OCI-LY7 (cell line): ENCODE measurements at regions not wholly inside any gene's neighbourhood (a gene's known extent, or its start where the extent isn't known, plus 50 kb on each side); places are given as distances from the start of the nearest gene placed in this dataset.

Experiments
- BruUV-seq: library from RNA; stranded (reverse); fragments of 400-500 nt; replicated peaks from 2 replicates; lab custom pipeline; 2021; lab: Mats Ljungman, UMichigan
- CTCF ChIA-PET: fragments of 300-600 bp; sonication (Branson Sonifier 250); formaldehyde crosslinking; loops from one replicate; lab custom pipeline; 2022; ENCODE audit warnings: antibody characterized with exemption; ENCODE audit not compliant: unreplicated experiment; lab: Charles Lee
- POLR2A ChIA-PET: fragments of 300-600 bp; sonication (Branson Sonifier 250); formaldehyde crosslinking; loops from one replicate; lab custom pipeline; 2022; ENCODE audit warnings: antibody characterized with exemption; lab: Charles Lee
- DNase-seq: peaks from one replicate; pipeline ENCODE4 v3.0.0-alpha.2; 2015; ENCODE audit warnings: low spot score
- H2AFZ ChIP-seq: fragments of 200-600 bp; sonication (generic), shearing (Covaris generic); 2 replicates; pipeline ENCODE4 v1.6.1; 2014; ENCODE audit warnings: mild to moderate bottlenecking, antibody characterized with exemption, low read length, moderate library complexity
- H3K27ac ChIP-seq: fragments of 200-600 bp; sonication (generic); 2 replicates; pipeline ENCODE4 v1.5.1; 2014; ENCODE audit warnings: mixed run types, low read depth, mild to moderate bottlenecking, moderate library complexity, low read length, inconsistent platforms; ENCODE audit not compliant: poor library complexity, severe bottlenecking
- H3K36me3 ChIP-seq: fragments of 200-600 bp; sonication (generic); 2 replicates; pipeline ENCODE4 v1.6.1; 2014; ENCODE audit warnings: mild to moderate bottlenecking, antibody characterized with exemption, low read length, moderate library complexity, mixed read lengths; ENCODE audit not compliant: insufficient read depth
- H3K4me1 ChIP-seq: fragments of 200-600 bp; sonication (generic); 2 replicates; pipeline ENCODE4 v1.5.1; 2014; ENCODE audit warnings: mild to moderate bottlenecking, low read length; ENCODE audit not compliant: insufficient read depth, poor library complexity, severe bottlenecking
- H3K4me2 ChIP-seq: fragments of 200-600 bp; sonication (generic); 2 replicates; pipeline ENCODE4 v1.6.1; 2014; ENCODE audit warnings: mild to moderate bottlenecking, low read length
- H3K4me3 ChIP-seq: fragments of 200-600 bp; sonication (generic); 2 replicates; pipeline ENCODE4 v1.5.1; 2014; ENCODE audit warnings: mild to moderate bottlenecking, low read depth, low read length; ENCODE audit not compliant: poor library complexity, severe bottlenecking
- H3K79me2 ChIP-seq: fragments of 200-600 bp; sonication (generic); 2 replicates; pipeline ENCODE4 v1.6.1; 2016; ENCODE audit warnings: low read depth, mild to moderate bottlenecking, low read length, moderate library complexity, mixed read lengths; ENCODE audit not compliant: insufficient read depth
- H3K9me2 ChIP-seq: fragments of 200-600 bp; sonication (generic); 2 replicates; pipeline ENCODE4 v1.6.1; 2016; ENCODE audit warnings: mild to moderate bottlenecking, low read length, mixed read lengths; ENCODE audit not compliant: insufficient read depth
- H3K9me3 ChIP-seq: fragments of 200-600 bp; sonication (generic); 2 replicates; pipeline ENCODE4 v1.6.1; 2014; ENCODE audit warnings: mild to moderate bottlenecking, mixed run types, low read length, mixed read lengths
- H4K20me1 ChIP-seq: fragments of 200-600 bp; sonication (generic); 2 replicates; pipeline ENCODE4 v1.6.1; 2014; ENCODE audit warnings: mild to moderate bottlenecking, antibody characterized with exemption, low read length, moderate library complexity, mixed read lengths; ENCODE audit not compliant: insufficient read depth
- EZH2phosphoT487 ChIP-seq: fragments of 200-600 bp; sonication (generic); IDR thresholded peaks from 2 replicates; pipeline ENCODE4 v1.6.1; 2018; ENCODE audit warnings: low read depth, borderline replicate concordance, mild to moderate bottlenecking, mixed run types, antibody characterized with exemption, low read length, moderate library complexity, mixed read lengths
- intact Hi-C: fragments of 100-400 bp; cut with micrococcal nuclease; formaldehyde crosslinking; loops from one replicate; pipeline ENCODE4 v1.10.0; 2022; ENCODE audit not compliant: unreplicated experiment
- TF ChIP-seq, protein P1 (sequence below): fragments of 200-600 bp; sonication (generic); conservative IDR thresholded peaks from 2 replicates; pipeline ENCODE4 v1.5.1; 2014; ENCODE audit warnings: mild to moderate bottlenecking, antibody characterized with exemption, low read length, moderate library complexity, mixed read lengths

GRCh38 chr4:82108506-82108905 is 265.3 kb downstream of the HNRNPD start:
- intact Hi-C loops = no loop called here
- BruUV-seq = no TSS peak
- CTCF ChIA-PET = no interaction called here

DNA sequence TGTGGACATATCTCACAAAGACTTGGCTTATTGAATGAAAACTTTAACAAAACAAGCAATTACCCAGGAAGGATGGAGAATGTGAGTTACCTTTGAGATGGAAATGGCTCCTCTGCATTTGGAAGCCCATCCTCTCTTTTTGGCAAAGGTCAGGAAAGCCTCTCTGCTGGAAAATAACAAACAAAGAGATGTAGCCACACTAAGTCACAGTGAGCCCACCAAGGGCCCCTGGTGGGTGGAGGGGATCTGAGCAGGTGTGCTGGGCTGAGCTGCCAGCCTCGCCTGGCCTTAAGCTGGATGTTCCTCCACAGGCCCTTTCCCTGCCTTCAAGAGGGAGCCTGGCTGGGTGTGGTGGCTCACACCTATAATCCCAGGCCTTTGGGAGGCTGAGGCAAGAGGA is 269.2 kb downstream of the HNRNPD start:
- CTCF ChIA-PET = no interaction called here
- no peaks in the 10 kb centered on the region for H3K9me3 ChIP-seq
- no peak overlapping the region for H3K4me2 ChIP-seq
- H3K9me2 ChIP-seq = no peaks in the 10 kb centered on the region
- TF ChIP-seq, protein P1, sequence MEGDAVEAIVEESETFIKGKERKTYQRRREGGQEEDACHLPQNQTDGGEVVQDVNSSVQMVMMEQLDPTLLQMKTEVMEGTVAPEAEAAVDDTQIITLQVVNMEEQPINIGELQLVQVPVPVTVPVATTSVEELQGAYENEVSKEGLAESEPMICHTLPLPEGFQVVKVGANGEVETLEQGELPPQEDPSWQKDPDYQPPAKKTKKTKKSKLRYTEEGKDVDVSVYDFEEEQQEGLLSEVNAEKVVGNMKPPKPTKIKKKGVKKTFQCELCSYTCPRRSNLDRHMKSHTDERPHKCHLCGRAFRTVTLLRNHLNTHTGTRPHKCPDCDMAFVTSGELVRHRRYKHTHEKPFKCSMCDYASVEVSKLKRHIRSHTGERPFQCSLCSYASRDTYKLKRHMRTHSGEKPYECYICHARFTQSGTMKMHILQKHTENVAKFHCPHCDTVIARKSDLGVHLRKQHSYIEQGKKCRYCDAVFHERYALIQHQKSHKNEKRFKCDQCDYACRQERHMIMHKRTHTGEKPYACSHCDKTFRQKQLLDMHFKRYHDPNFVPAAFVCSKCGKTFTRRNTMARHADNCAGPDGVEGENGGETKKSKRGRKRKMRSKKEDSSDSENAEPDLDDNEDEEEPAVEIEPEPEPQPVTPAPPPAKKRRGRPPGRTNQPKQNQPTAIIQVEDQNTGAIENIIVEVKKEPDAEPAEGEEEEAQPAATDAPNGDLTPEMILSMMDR = no peak
- no peak for TF ChIP-seq EZH2phosphoT487
- no peak overlapping the region for H2AFZ ChIP-seq
- no TSS peak for BruUV-seq
- no peak overlapping the region for H3K4me3 ChIP-seq
- no peaks in the 10 kb centered on the region for H3K4me1 ChIP-seq
- no peaks in the 10 kb centered on the region for H3K79me2 ChIP-seq
- no peaks in the 10 kb centered on the region for H3K36me3 ChIP-seq
- H4K20me1 ChIP-seq = no peaks in the 10 kb centered on the region
- POLR2A ChIA-PET = no interaction called here
- DNase-seq = no peak
- H3K27ac ChIP-seq = no peak overlapping the region
- intact Hi-C loops = no loop called here

More at GRCh38 chr4:82108506-82108905, 265.3 kb downstream of the HNRNPD start:
- no peaks in the 10 kb centered on the region for H3K36me3 ChIP-seq
- no peaks in the 10 kb centered on the region for H3K9me3 ChIP-seq
- no peak overlapping the region for H3K27ac ChIP-seq
- no peaks in the 10 kb centered on the region for H3K79me2 ChIP-seq
- H2AFZ ChIP-seq = no peak overlapping the region
- no peaks in the 10 kb centered on the region for H4K20me1 ChIP-seq
- no peaks in the 10 kb centered on the region for H3K9me2 ChIP-seq
- H3K4me3 ChIP-seq = no peak overlapping the region
- TF ChIP-seq, protein P1 = no peak
- no peak for TF ChIP-seq EZH2phosphoT487
- H3K4me2 ChIP-seq = no peak overlapping the region
- DNase-seq = no peak
- POLR2A ChIA-PET = no interaction called here
- no peaks in the 10 kb centered on the region for H3K4me1 ChIP-seq

- Histone ChIP-seq H3K4me3 (no peak overlapping the region), H3K4me1 (no peaks in the 10 kb centered on the region), H2AFZ (no peak overlapping the region), H3K79me2 (no peaks in the 10 kb centered on the region), H4K20me1 (no peaks in the 10 kb centered on the region), H3K9me3 (no peaks in the 10 kb centered on the region), H3K4me2 (no peak overlapping the region), H3K36me3 (no peaks in the 10 kb centered on the region), H3K9me2 (no peaks in the 10 kb centered on the region), H3K27ac (no peak overlapping the region)
- POLR2A ChIA-PET = interaction anchor here (0.6 to 0.7 kb wide), 3 partner anchors 571 to 1006 kb away, joined by 3 to 4 read pairs (median 3); no protein-coding TSS in a partner anchor
- DNase-seq = no peak
- CTCF ChIA-PET = no interaction called here
- TF ChIP-seq EZH2phosphoT487 = no peak
- TF ChIP-seq, protein P1 = no peak
- intact Hi-C loops = loop anchor here (10.0 kb wide), 1 partner anchor 645 kb away; no protein-coding TSS in a partner anchor
- BruUV-seq = no TSS peak
Measured at GRCh38 chr4:82099928-82100579, 273.7 kb downstream of the HNRNPD start.
